ENCODE measurements at regions not wholly inside any gene's neighbourhood (a gene's known extent, or its start where the extent isn't known, plus 50 kb on each side); places are given as distances from the start of the nearest gene placed in this dataset.
"Not testable (repeated sequence)": the region's sequence is repeated elsewhere in the genome, so short reads cannot be mapped to it uniquely, and the experiment has no call there.

DNA sequence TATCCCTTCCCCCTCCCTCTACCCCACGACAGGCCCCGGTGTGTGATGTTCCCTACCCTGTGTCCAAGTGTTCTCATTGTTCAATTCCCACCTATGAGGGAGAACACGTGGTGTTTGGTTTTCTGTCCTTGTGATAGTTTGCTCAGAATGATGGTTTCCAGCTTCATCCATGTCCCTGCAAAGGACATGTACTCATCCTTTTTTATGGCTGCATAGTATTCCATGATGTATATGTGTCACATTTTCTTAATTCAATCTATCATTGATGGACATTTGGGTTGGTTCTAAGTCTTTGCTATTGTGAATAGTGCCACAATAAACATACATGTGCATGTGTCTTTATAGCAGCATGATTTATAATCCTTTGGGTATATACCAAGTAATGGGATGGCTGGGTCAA is 281.4 kb downstream of the PDCD6IP start:
- not testable (repeated sequence) for TF ChIP-seq POLR2A (IDR thresholded peaks at IDR 0.05; ENCODE audit: extremely low read depth, insufficient read length); MYC (IDR thresholded peaks at IDR 0.05; ENCODE audit: low read depth, low read length)
- TF ChIP-seq, protein P1, sequence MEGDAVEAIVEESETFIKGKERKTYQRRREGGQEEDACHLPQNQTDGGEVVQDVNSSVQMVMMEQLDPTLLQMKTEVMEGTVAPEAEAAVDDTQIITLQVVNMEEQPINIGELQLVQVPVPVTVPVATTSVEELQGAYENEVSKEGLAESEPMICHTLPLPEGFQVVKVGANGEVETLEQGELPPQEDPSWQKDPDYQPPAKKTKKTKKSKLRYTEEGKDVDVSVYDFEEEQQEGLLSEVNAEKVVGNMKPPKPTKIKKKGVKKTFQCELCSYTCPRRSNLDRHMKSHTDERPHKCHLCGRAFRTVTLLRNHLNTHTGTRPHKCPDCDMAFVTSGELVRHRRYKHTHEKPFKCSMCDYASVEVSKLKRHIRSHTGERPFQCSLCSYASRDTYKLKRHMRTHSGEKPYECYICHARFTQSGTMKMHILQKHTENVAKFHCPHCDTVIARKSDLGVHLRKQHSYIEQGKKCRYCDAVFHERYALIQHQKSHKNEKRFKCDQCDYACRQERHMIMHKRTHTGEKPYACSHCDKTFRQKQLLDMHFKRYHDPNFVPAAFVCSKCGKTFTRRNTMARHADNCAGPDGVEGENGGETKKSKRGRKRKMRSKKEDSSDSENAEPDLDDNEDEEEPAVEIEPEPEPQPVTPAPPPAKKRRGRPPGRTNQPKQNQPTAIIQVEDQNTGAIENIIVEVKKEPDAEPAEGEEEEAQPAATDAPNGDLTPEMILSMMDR (IDR thresholded peaks at IDR 0.05; ENCODE audit: low read depth, low read length), result not testable (repeated sequence)
- TF ChIP-seq, protein P2, sequence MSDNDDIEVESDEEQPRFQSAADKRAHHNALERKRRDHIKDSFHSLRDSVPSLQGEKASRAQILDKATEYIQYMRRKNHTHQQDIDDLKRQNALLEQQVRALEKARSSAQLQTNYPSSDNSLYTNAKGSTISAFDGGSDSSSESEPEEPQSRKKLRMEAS (IDR thresholded peaks at IDR 0.05; ENCODE audit: low read depth, low read length), result not testable (repeated sequence)
